Stomach (tissue), 4 donors: ENCODE measurements at regions not wholly inside any gene's neighbourhood (a gene's known extent, or its start where the extent isn't known, plus 50 kb on each side); places are given as distances from the start of the nearest gene placed in this dataset.

Experiments
- POLR2A ChIP-seq, 4 donors: fragments of 450-650 bp; IDR thresholded peaks; one replicate each; pipeline ENCODE4 v1.6.1; 2016; ENCODE audit warnings: antibody characterized with exemption in 4 of 4, control low read depth in 2 of 4, mild to moderate bottlenecking in 1 of 4, moderate library complexity in 1 of 4
- POLR2AphosphoS5 ChIP-seq, 3 donors: sonication (generic); formaldehyde crosslinking; IDR thresholded peaks; one replicate each; pipeline ENCODE4 v1.6.1; 2016; ENCODE audit warnings: antibody characterized with exemption in 3 of 3
- TF ChIP-seq, protein P1 (sequence below), 7 experiments: fragments of 450-650 bp in 4 of 7; fragments of 200-600 bp in 3 of 7; sonication (generic) in 3 of 7; IDR thresholded peaks; one replicate each; pipeline ENCODE4 v1.5.1; 2016 to 2019; ENCODE audit warnings: antibody characterized with exemption in 7 of 7, control low read depth in 2 of 7, mild to moderate bottlenecking in 1 of 7

DNA sequence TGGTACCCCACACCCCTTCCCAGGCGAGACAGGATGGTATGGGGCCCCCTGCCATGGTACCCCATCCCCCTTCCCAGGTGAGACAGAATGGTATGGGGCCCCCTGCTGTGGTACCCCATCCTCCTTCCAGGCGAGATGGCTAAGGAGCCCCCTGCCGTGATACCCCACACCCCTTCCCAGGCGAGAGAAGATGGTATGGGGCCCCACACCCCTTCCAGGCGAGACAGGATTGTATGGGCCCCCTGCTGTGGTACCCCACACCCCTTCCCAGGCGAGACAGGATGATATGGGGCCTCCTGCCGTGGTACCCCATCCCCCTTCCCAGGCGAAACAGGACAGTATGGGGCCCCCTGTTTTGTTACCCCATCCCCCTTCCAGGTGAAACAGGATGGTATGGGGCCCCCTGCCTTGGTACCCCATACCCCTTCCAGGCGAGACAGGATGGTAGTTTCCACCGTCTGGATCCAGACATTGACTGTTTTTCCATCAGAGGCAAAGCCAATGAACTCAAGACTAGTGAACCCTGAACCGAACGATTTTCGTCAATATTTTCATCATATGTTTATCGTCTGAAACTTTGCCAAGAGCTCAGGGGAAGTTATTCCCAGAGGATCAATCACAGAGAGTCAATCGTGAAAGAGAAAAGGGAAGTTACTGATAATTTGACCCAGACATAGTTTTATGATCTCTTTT lies 75.0 kb downstream of the MYCN start:
- TF ChIP-seq, protein P1, sequence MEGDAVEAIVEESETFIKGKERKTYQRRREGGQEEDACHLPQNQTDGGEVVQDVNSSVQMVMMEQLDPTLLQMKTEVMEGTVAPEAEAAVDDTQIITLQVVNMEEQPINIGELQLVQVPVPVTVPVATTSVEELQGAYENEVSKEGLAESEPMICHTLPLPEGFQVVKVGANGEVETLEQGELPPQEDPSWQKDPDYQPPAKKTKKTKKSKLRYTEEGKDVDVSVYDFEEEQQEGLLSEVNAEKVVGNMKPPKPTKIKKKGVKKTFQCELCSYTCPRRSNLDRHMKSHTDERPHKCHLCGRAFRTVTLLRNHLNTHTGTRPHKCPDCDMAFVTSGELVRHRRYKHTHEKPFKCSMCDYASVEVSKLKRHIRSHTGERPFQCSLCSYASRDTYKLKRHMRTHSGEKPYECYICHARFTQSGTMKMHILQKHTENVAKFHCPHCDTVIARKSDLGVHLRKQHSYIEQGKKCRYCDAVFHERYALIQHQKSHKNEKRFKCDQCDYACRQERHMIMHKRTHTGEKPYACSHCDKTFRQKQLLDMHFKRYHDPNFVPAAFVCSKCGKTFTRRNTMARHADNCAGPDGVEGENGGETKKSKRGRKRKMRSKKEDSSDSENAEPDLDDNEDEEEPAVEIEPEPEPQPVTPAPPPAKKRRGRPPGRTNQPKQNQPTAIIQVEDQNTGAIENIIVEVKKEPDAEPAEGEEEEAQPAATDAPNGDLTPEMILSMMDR (IDR thresholded peaks at IDR 0.05), result no peak
- TF ChIP-seq POLR2A (IDR thresholded peaks at IDR 0.05) (no peak), POLR2AphosphoS5 (IDR thresholded peaks at IDR 0.05) (no peak)
